ENCODE measurements at regions not wholly inside any gene's neighbourhood (a gene's known extent, or its start where the extent isn't known, plus 50 kb on each side); places are given as distances from the start of the nearest gene placed in this dataset.

GRCh38 chr5:74337254-74337983 lies 303.1 kb downstream of the ENC1 start:
- TF ChIP-seq TAF1 (IDR thresholded peaks at IDR 0.05; ENCODE audit: low read depth): no peak
- no peak for TF ChIP-seq USF1 (IDR thresholded peaks at IDR 0.05)
- TF ChIP-seq RAD21 (IDR thresholded peaks at IDR 0.05; ENCODE audit: low read depth): no peak
